IMR-90 (cell line): ENCODE measurements at regions not wholly inside any gene's neighbourhood (a gene's known extent, or its start where the extent isn't known, plus 50 kb on each side); places are given as distances from the start of the nearest gene placed in this dataset.

Source experiments
- ATAC-seq: fragments of 200-7000 bp; cut with Tn5 transposase; 2 replicates; pipeline ENCODE4 v1.9.1; 2020; ENCODE audit warnings: low read depth, mild to moderate bottlenecking, moderate library complexity
- BruUV-seq: library from RNA; stranded (reverse); fragments of 400-500 nt; replicated peaks from 2 replicates; lab custom pipeline; 2021; lab: Mats Ljungman, UMichigan
- CTCF ChIA-PET: fragments of 300-600 bp; formaldehyde crosslinking; extraction: SDS; loops from one replicate; lab custom pipeline; 2021; ENCODE audit warnings: antibody characterized with exemption; lab: Yijun Ruan, JAX
- POLR2A ChIA-PET: fragments of 300-600 bp; sonication (Branson Sonifier 250); formaldehyde crosslinking; loops from one replicate; lab custom pipeline; 2022; ENCODE audit warnings: antibody characterized with exemption; ENCODE audit not compliant: unreplicated experiment; lab: Charles Lee
- DNase-seq: peaks from one replicate; pipeline ENCODE4 v3.0.0; 2013
- H2AFZ ChIP-seq: replicated peaks from 2 replicates; pipeline ENCODE3; 2013; ENCODE audit warnings: low read length, mild to moderate bottlenecking; ENCODE audit not compliant: poor library complexity
- H2AK5ac ChIP-seq: 2 replicates; pipeline ENCODE4 v1.6.1; 2013; ENCODE audit warnings: low read depth, low read length, inconsistent platforms
- H2AK9ac ChIP-seq: replicated peaks from 2 replicates; pipeline ENCODE3; 2013; ENCODE audit warnings: mild to moderate bottlenecking, low read depth, low read length, moderate library complexity; ENCODE audit not compliant: poor library complexity
- H2BK120ac ChIP-seq: 2 replicates; pipeline ENCODE4 v1.6.1; 2013; ENCODE audit warnings: low read depth, low read length, inconsistent platforms
- H2BK15ac ChIP-seq: 3 replicates; pipeline ENCODE4 v1.6.1; 2013; ENCODE audit warnings: low read depth, low read length, inconsistent platforms
- H2BK20ac ChIP-seq: 2 replicates; pipeline ENCODE4 v1.6.1; 2013; ENCODE audit warnings: low read depth, mild to moderate bottlenecking, inconsistent platforms, low read length, moderate library complexity
- H2BK5ac ChIP-seq: 2 replicates; pipeline ENCODE4 v1.6.1; 2013; ENCODE audit warnings: mild to moderate bottlenecking, low read depth, low read length, inconsistent platforms; ENCODE audit not compliant: poor library complexity, severe bottlenecking
- H3K14ac ChIP-seq: replicated peaks from 2 replicates; pipeline ENCODE4 v1.6.1; 2013; ENCODE audit warnings: low read depth, low read length, inconsistent platforms
- H3K18ac ChIP-seq: 2 replicates; pipeline ENCODE4 v1.6.1; 2013; ENCODE audit warnings: low read depth, low read length, control low read depth
- H3K23ac ChIP-seq: 2 replicates; pipeline ENCODE4 v1.6.1; 2013; ENCODE audit warnings: low read depth, low read length, inconsistent platforms
- H3K27ac ChIP-seq: 2 replicates; pipeline ENCODE4 v1.5.1; 2013; ENCODE audit warnings: mild to moderate bottlenecking, control low read depth, low read length; ENCODE audit not compliant: insufficient read depth
- H3K27me3 ChIP-seq: 2 replicates; pipeline ENCODE4 v1.6.1; 2013; ENCODE audit warnings: low read length; ENCODE audit not compliant: control insufficient read depth, insufficient read depth
- H3K36me3 ChIP-seq: 2 replicates; pipeline ENCODE4 v1.6.1; 2013; ENCODE audit warnings: low read length, mixed read lengths; ENCODE audit not compliant: control insufficient read depth, insufficient read depth
- H3K4ac ChIP-seq: 2 replicates; pipeline ENCODE4 v1.6.1; 2013; ENCODE audit warnings: low read depth, low read length, inconsistent platforms
- H3K4me1 ChIP-seq: 2 replicates; pipeline ENCODE4 v1.6.1; 2013; ENCODE audit warnings: low read length, mixed read lengths; ENCODE audit not compliant: control insufficient read depth, insufficient read depth
- H3K4me2 ChIP-seq: 2 replicates; pipeline ENCODE4 v1.6.1; 2013; ENCODE audit warnings: low read depth, mild to moderate bottlenecking, control low read depth, low read length, moderate library complexity
- H3K4me3 ChIP-seq: 2 replicates; pipeline ENCODE4 v1.5.1; 2013; ENCODE audit warnings: low read depth, mild to moderate bottlenecking, control low read depth, low read length, moderate library complexity; ENCODE audit not compliant: insufficient read depth
- H3K56ac ChIP-seq: 2 replicates; pipeline ENCODE4 v1.6.1; 2013; ENCODE audit warnings: low read length, inconsistent platforms; ENCODE audit not compliant: insufficient read depth; ENCODE audit errors: extremely low read depth
- H3K79me1 ChIP-seq, 2 experiments: 2 replicates each; pipeline ENCODE4 v1.6.1; 2013; ENCODE audit warnings: low read length in 2 of 2, inconsistent platforms in 1 of 2, low read depth in 1 of 2
- H3K9ac ChIP-seq: 2 replicates; pipeline ENCODE4 v1.6.1; 2013; ENCODE audit warnings: low read depth, low read length, control low read depth
- H3K9me1 ChIP-seq: 2 replicates; pipeline ENCODE4 v1.6.1; 2013; ENCODE audit warnings: low read length, inconsistent platforms; ENCODE audit not compliant: insufficient read depth
- H3K9me3 ChIP-seq: 2 replicates; pipeline ENCODE4 v1.6.1; 2013; ENCODE audit warnings: low read length; ENCODE audit not compliant: control insufficient read depth, insufficient read depth
- H4K20me1 ChIP-seq: 2 replicates; pipeline ENCODE4 v1.6.1; 2013; ENCODE audit warnings: low read length, inconsistent platforms; ENCODE audit not compliant: insufficient read depth
- H4K5ac ChIP-seq: 2 replicates; pipeline ENCODE4 v1.6.1; 2013; ENCODE audit warnings: mild to moderate bottlenecking, low read depth, low read length, control low read depth
- H4K8ac ChIP-seq, 2 experiments: 2 replicates each; pipeline ENCODE4 v1.6.1; 2013; ENCODE audit warnings: low read depth in 2 of 2, low read length in 2 of 2, control low read depth in 1 of 2, inconsistent platforms in 1 of 2
- H4K91ac ChIP-seq: 2 replicates; pipeline ENCODE4 v1.6.1; 2013; ENCODE audit warnings: low read depth, low read length, inconsistent platforms; ENCODE audit not compliant: insufficient read depth
- CEBPB ChIP-seq: IDR thresholded peaks from 2 replicates; pipeline ENCODE4 v1.6.1; 2012; ENCODE audit warnings: low read depth, low read length, improper control_type of control experiment
- CTCF ChIP-seq: conservative IDR thresholded peaks from 2 replicates; pipeline ENCODE4 v1.5.1; 2012; ENCODE audit warnings: mild to moderate bottlenecking, low read depth, low read length, improper control_type of control experiment
- FOS ChIP-seq: fragments of 150-350 bp; IDR thresholded peaks from 2 replicates; pipeline ENCODE4 v1.6.1; 2016; ENCODE audit warnings: low read depth, low read length
- NFE2L2 ChIP-seq: fragments of 150-350 bp; IDR thresholded peaks from 2 replicates; pipeline ENCODE4 v1.6.1; 2016; ENCODE audit warnings: low read depth, mild to moderate bottlenecking, low read length
- POLR2A ChIP-seq: IDR thresholded peaks from 2 replicates; pipeline ENCODE4 v1.6.1; 2012; ENCODE audit warnings: mild to moderate bottlenecking, low read depth, low read length
- RFX5 ChIP-seq: IDR thresholded peaks from 2 replicates; pipeline ENCODE4 v1.8.0; 2012; ENCODE audit warnings: low read depth, mild to moderate bottlenecking, low read length, moderate library complexity
- SMC3 ChIP-seq: fragments of 150-350 bp; IDR thresholded peaks from 2 replicates; pipeline ENCODE4 v1.6.1; 2016; ENCODE audit warnings: low read depth, mild to moderate bottlenecking, antibody characterized with exemption, low read length, moderate library complexity
- USF2 ChIP-seq: fragments of 150-350 bp; IDR thresholded peaks from 2 replicates; pipeline ENCODE4 v1.6.1; 2017; ENCODE audit warnings: mild to moderate bottlenecking, antibody characterized with exemption, low read length, low read depth
- WGBS, 2 experiments: methylation state at CpG; one replicate each; pipeline versions ENCODE4 v1.1.5 to v1.1.7; 2013; ENCODE audit warnings: missing lambda C conversion rate in 2 of 2; ENCODE audit not compliant: insufficient read length in 1 of 2; ENCODE audit errors: extremely low coverage in 2 of 2; 5-methylcytosine and 5-hydroxymethylcytosine counted together
- dilution Hi-C: fragments of 300-500 bp; cut with HindIII; formaldehyde crosslinking; loops from one replicate; pipeline ENCODE4 v1.14.3; 2018; ENCODE audit warnings: low sequenced_read_pairs; ENCODE audit not compliant: unreplicated experiment
- in situ Hi-C: fragments of 300-500 bp; cut with MboI; formaldehyde crosslinking; loops from 3 replicates; pipeline ENCODE4 v1.14.3; 2019; ENCODE audit warnings: low sequenced_read_pairs, inconsistent platforms, mixed read lengths
- intact Hi-C: fragments of 100-400 bp; cut with micrococcal nuclease; formaldehyde crosslinking; loops from 2 replicates; pipeline ENCODE4 v1.10.0; 2022

- Histone ChIP-seq H4K20me1 (no peaks in the 10 kb centered on the region), H2AFZ (no peak overlapping the region)
- intact Hi-C loops, result no loop called here
Observed at GRCh38 chr16:64011650-64012049, 1110.2 kb downstream of the CDH11 start.

More at GRCh38 chr16:64011650-64012049, 1110.2 kb downstream of the CDH11 start:
- BruUV-seq, result no TSS peak
- Histone ChIP-seq H3K4me1 (no peaks in the 10 kb centered on the region), H3K23ac (no peak overlapping the region), H2AK5ac (no peak overlapping the region), H3K27ac (no peak overlapping the region), H4K8ac (no peak overlapping the region), H3K14ac (no peak overlapping the region), H2BK15ac (no peak overlapping the region), H2BK120ac (no peak overlapping the region), H3K4ac (no peak overlapping the region), H2BK5ac (no peak overlapping the region), H3K9me1 (no peaks in the 10 kb centered on the region), H3K79me1 (no peaks in the 10 kb centered on the region), H3K18ac (no peak overlapping the region), H2AK9ac (no peak overlapping the region), H2BK20ac (no peak overlapping the region), H3K36me3 (no peaks in the 10 kb centered on the region), H3K56ac (no peak overlapping the region), H3K27me3 (no peaks in the 10 kb centered on the region), H3K9ac (no peak overlapping the region), H3K9me3 (no peaks in the 10 kb centered on the region), H4K91ac (no peak overlapping the region), H4K5ac (no peak overlapping the region), H3K4me3 (no peak overlapping the region), H3K4me2 (no peak overlapping the region)
- ATAC-seq (no peak), DNase-seq (no peak)
- in situ Hi-C loops, result no loop called here
- ChIA-PET POLR2A (no interaction called here), CTCF (no interaction called here)
- dilution Hi-C loops, result no loop called here
- no peak for TF ChIP-seq SMC3
- TF ChIP-seq CTCF, result no peak
- no peak for TF ChIP-seq USF2
- TF ChIP-seq FOS, result no peak
- TF ChIP-seq RFX5, result no peak
- TF ChIP-seq CEBPB, result no peak
- no peak for TF ChIP-seq NFE2L2
- TF ChIP-seq POLR2A, result no peak
- WGBS, 2 experiments, result no CpG with 5 or more reads among the region's 2 CpGs
